ENCODE measurements at regions not wholly inside any gene's neighbourhood (a gene's known extent, or its start where the extent isn't known, plus 50 kb on each side); places are given as distances from the start of the nearest gene placed in this dataset.
"Not testable (repeated sequence)": the region's sequence is repeated elsewhere in the genome, so short reads cannot be mapped to it uniquely, and the experiment has no call there.

GRCh38 chr12:3420693-3421092, 70.3 kb upstream of the PRMT8 start:
- DNase-seq (ENCODE audit: low spot score): no peak

DNA sequence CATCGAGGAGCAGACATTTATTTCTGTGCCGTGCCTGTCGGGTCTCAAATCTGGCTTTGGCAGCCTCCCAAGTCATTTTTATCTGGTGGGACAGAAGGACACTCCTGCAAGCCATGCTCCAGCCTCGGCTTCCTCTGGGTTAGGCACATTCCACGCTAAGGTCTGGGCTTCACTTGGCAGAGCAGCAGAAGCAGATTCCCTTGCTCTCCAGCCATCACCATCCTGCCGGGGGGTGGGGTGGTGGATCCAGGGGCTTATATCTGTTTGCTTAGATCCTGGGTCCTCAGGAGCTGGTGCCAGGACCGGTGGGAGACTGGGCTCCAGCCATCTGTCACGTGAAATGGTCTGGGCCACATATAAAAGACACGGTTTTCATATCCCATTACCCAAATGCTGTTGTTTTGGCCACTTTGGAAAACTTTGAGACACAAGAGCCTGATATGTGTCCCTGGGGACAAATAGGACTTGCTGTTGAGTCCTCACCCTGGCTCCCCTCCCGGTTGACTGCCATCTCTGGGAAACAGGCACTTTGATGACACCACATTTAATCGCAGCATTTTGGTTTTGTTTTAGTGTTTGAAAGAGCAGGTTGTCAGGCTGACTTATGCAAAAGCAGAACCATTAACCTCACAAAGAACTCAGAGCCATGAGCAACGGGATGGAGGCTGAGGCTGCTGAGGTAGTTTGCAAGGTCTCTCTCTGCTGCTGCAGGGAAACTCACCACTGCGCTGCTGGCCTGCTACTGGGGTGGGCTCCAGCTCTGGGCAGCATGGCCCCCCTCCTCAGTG, 69.6 kb upstream of the PRMT8 start:
- no peak for DNase-seq (ENCODE audit: low spot score)

DNA sequence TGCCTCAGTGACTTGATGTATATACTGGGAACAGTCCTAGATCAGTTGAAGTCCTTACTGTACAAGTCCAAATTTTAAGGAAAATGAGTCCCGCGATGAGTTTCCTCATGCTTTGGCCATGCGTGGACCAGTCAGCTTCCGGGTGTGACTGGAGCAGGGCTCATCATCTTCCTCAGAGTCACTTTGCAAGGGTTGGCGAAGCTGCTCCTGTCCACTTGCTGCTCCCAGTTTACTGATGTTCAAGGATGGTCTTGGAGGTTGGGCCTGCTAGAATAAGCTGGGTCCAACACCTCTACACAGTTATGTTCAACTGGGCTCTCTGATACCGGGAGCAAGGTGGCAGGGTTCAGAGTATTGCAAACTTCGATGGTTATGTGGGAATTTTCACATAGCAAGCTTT, 66.2 kb upstream of the PRMT8 start:
- DNase-seq (ENCODE audit: low spot score): not testable (repeated sequence)

DNA sequence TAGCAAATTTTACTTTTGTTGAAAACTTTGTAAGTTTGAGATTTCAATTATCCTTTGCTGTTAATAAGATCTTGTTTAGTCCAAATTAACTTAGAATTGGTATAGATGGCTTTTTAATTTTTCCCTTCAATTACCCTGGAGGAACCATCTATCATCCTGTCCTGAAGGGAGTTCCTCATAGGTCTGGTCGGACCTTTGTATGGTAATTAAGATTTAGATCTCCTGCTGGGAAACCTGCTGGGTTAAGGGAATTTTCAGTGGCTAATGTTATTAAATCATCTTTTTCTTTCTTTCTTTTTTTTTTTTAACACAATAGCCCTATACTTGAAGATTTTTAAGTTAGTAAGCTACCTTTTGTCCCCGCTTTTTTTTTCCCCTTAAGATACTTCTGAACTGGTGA, 63.0 kb upstream of the PRMT8 start:
- DNase-seq (ENCODE audit: low spot score): no peak

DNA sequence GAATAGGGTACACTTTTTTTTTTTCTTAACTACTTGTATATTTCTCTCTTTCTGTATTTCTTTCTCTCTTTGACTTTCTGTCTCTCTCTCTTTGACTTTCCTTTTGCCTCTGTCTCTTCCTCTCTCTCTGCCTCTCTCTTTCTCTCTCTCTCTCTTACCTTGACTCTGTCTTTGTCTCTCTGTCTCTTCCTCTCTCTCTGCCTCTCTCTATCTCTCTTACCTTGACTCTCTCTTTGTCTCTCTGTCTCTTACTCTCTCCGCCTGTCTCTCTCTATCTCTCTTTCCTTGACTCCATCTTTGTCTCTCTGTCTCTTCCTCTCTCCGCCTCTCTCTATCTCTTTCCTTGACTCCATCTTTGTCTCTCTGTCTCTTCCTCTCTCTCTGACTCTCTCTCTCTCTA, 62.4 kb upstream of the PRMT8 start:
- DNase-seq (ENCODE audit: low spot score): no peak

GRCh38 chr12:3429523-3429922, 61.5 kb upstream of the PRMT8 start:
- DNase-seq (ENCODE audit: low spot score): not testable (repeated sequence)

DNA sequence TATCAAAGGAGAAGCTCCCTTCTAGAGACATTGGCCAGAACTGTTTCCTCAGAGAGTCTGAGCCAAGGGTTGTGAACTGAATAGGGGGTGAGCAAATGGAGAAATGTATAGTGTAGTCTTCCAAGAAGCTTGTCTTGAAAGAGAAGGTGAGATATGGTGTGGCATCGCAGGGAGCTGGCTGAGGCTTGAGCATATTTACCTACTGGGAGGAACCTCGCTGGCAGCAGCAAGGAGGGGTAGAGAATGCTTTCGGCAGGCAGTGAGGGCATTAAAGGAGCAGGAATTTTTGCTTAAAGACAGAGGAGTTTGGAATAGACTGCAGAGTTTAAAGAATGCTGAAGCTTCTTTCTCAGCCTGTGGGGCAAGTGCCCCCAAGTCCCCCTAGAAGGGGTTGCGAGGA, 59.3 kb upstream of the PRMT8 start:
- DNase-seq (ENCODE audit: low spot score): no peak

- no peak for DNase-seq (ENCODE audit: low spot score)
Observed at GRCh38 chr12:3432176-3432742, 58.7 kb upstream of the PRMT8 start.

DNA sequence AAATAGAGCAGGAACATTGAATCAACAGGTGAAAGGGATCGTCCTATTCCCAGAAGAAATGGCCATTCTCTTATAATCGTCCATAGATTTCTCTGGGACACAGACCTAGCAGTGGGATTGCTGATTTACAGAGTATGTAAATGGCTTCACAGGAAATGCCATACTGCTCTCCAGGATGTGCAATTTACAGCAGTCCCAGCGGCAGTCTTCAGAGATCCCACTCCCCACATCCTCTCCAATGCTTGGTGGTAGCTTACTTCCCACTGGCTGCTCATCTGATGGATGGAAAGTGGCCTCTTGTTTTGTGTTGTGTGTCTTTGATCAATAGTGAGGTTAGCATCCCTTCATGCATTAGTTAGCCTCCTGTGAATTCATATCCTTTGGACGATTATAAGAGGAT, 58.1 kb upstream of the PRMT8 start:
- no peak for DNase-seq (ENCODE audit: low spot score)

DNA sequence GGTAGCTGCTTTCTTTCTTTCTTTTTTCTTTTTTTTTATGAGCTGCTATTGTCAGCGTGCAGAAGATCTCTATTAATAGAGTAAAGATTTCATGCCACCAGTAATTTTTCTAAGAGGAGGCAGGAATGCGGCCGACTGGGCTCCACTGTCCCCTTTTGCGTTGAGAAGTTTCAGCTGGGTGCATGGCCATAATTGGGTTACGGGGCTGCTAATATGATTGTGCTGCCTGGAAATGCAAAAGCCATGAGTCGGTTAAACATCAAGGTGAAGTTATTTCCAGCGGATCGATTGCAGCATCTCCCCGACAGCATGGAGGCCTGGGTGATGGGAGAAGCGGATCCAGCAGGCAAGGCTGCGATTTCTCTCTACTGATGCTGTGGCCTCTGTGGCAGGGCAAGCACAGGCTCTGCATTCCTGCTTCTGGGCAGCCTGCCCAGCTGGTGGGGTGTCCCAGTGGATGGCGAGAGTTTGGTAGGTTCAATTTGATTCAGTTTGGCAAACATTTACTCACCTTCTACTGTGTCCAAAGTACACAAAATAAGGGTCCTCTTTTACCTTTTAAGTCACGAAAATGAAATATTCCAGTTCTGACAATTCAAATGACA, 54.4 kb upstream of the PRMT8 start:
- no peak for DNase-seq (ENCODE audit: low spot score)

DNA sequence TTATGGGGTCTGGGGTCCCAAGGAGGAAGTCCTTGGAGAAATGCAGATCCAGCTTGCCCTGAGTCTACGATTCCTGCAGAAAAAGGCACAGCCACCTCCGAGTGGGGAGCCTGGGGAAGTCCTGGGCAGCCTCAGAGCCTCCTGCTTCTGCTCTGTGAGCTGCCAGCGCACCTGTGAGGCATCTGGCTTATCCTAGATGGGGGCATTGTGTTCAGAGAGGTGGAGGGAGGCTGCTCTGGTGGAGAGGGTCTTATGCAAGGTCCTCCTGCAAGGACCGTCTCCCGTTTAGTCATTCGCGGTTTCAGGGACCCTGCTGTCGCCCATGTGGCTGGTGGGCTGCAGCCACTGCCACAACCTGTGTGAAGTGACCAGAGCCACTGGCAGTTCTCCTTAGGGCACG, 53.0 kb upstream of the PRMT8 start:
- no peak for DNase-seq (ENCODE audit: low spot score)

DNA sequence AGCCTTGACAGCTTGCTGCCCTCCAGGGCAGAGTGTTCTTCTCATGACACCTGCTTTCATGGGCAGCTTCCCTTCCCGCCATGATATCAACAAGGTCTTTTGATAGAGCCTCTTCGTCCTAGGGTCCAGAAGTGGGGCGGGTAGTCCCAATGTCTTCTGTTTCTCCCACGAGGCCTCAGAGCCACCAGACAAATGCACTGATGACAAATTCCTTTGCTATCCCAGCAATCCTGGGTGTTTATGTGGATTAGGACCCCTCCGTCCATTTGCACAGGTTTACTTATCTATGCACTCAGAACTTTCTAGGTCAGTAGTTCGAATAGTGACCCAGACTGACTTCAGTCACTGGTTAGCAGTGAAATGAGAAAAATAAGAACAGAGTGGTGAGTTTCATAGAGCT, 52.6 kb upstream of the PRMT8 start:
- DNase-seq (ENCODE audit: low spot score): no peak

All from Ammon's horn (tissue), 1 donor.